ENCODE measurements at regions not wholly inside any gene's neighbourhood (a gene's known extent, or its start where the extent isn't known, plus 50 kb on each side); places are given as distances from the start of the nearest gene placed in this dataset.
"Not testable (repeated sequence)": the region's sequence is repeated elsewhere in the genome, so short reads cannot be mapped to it uniquely, and the experiment has no call there.

GRCh38 chr12:131245564-131246355 is 292.1 kb downstream of the ADGRD1 start:
- H3K9me3 Mint-ChIP-seq, result no peaks in the 10 kb centered on the region
- H3K4me3 Mint-ChIP-seq, result no peak overlapping the region
- DNase-seq, result no peak

GRCh38 chr12:131247026-131247725 is 293.5 kb downstream of the ADGRD1 start:
- not testable (repeated sequence) for H3K36me3 Mint-ChIP-seq; H3K4me3 Mint-ChIP-seq; DNase-seq; H3K27me3 Mint-ChIP-seq (ENCODE audit: low read depth in 3 of 3); H3K4me1 Mint-ChIP-seq; H3K27ac Mint-ChIP-seq; H3K9me3 Mint-ChIP-seq

More at GRCh38 chr12:131245564-131246355, 292.1 kb downstream of the ADGRD1 start:
- Mint-ChIP-seq H3K27ac (no peak overlapping the region), H3K27me3 (ENCODE audit: low read depth in 3 of 3) (peaks cover 0 to 5% (median 2%) of the 10 kb centered on the region in 3 donors), H3K4me1 (no peaks in the 10 kb centered on the region), H3K36me3 (no peaks in the 10 kb centered on the region)

GRCh38 chr12:131247875-131248274 is 294.2 kb downstream of the ADGRD1 start:
- not testable (repeated sequence) for H3K9me3 Mint-ChIP-seq; DNase-seq; H3K27ac Mint-ChIP-seq; H3K4me3 Mint-ChIP-seq; H3K27me3 Mint-ChIP-seq (ENCODE audit: low read depth in 3 of 3); H3K36me3 Mint-ChIP-seq; H3K4me1 Mint-ChIP-seq

- no peaks in the 10 kb centered on the region for H3K9me3 Mint-ChIP-seq
- DNase-seq, result no peak
These were observed 295.7 kb downstream of the ADGRD1 start for GRCh38 chr12:131249246-131250027.

GRCh38 chr12:131250028-131250950 is 296.6 kb downstream of the ADGRD1 start:
- peaks cover 0 to 7% (median 3%) of the 10 kb centered on the region in 3 donors for H3K27me3 Mint-ChIP-seq (ENCODE audit: low read depth in 3 of 3)
- no peak overlapping the region for H3K4me3 Mint-ChIP-seq
- no peak overlapping the region for H3K27ac Mint-ChIP-seq

More at GRCh38 chr12:131249246-131250027, 295.7 kb downstream of the ADGRD1 start:
- Mint-ChIP-seq H3K4me3 (no peak overlapping the region), H3K27me3 (ENCODE audit: low read depth in 3 of 3) (peaks cover 0 to 7% (median 3%) of the 10 kb centered on the region in 3 donors), H3K36me3 (no peaks in the 10 kb centered on the region), H3K27ac (no peak overlapping the region), H3K4me1 (no peaks in the 10 kb centered on the region)

GRCh38 chr12:131250951-131251315 is 297.2 kb downstream of the ADGRD1 start:
- Mint-ChIP-seq H3K9me3 (no peaks in the 10 kb centered on the region), H3K36me3 (no peaks in the 10 kb centered on the region), H3K27ac (no peak overlapping the region), H3K27me3 (ENCODE audit: low read depth in 3 of 3) (peaks cover 0 to 7% (median 3%) of the 10 kb centered on the region in 3 donors), H3K4me3 (no peak overlapping the region), H3K4me1 (no peaks in the 10 kb centered on the region)
- no peak for DNase-seq

More at GRCh38 chr12:131250028-131250950, 296.6 kb downstream of the ADGRD1 start:
- H3K4me1 Mint-ChIP-seq, result no peaks in the 10 kb centered on the region
- no peaks in the 10 kb centered on the region for H3K36me3 Mint-ChIP-seq
- H3K9me3 Mint-ChIP-seq, result no peaks in the 10 kb centered on the region
- DNase-seq, result no peak

GRCh38 chr12:131251336-131252101 is 297.8 kb downstream of the ADGRD1 start:
- no peaks in the 10 kb centered on the region for H3K4me1 Mint-ChIP-seq

GRCh38 chr12:131253376-131254026 is 299.8 kb downstream of the ADGRD1 start:
- no peaks in the 10 kb centered on the region for H3K4me1 Mint-ChIP-seq
- no peaks in the 10 kb centered on the region for H3K9me3 Mint-ChIP-seq
- peaks cover 0 to 6% (median 2%) of the 10 kb centered on the region in 3 donors for H3K27me3 Mint-ChIP-seq (ENCODE audit: low read depth in 3 of 3)
- no peak overlapping the region for H3K4me3 Mint-ChIP-seq
- no peaks in the 10 kb centered on the region for H3K36me3 Mint-ChIP-seq
- DNase-seq, result no peak
- no peak overlapping the region for H3K27ac Mint-ChIP-seq

More at GRCh38 chr12:131251336-131252101, 297.8 kb downstream of the ADGRD1 start:
- Mint-ChIP-seq H3K27ac (no peak overlapping the region), H3K27me3 (ENCODE audit: low read depth in 3 of 3) (peaks cover 0 to 7% (median 3%) of the 10 kb centered on the region in 3 donors), H3K36me3 (no peaks in the 10 kb centered on the region), H3K4me3 (no peak overlapping the region), H3K9me3 (no peaks in the 10 kb centered on the region)
- DNase-seq, result no peak

- Mint-ChIP-seq H3K27me3 (ENCODE audit: low read depth in 3 of 3) (peaks cover 0 to 4% (median 2%) of the 10 kb centered on the region in 3 donors), H3K36me3 (no peaks in the 10 kb centered on the region), H3K4me1 (no peaks in the 10 kb centered on the region), H3K9me3 (no peaks in the 10 kb centered on the region), H3K27ac (no peak overlapping the region), H3K4me3 (no peak overlapping the region)
- DNase-seq, result no peak
These were observed 300.7 kb downstream of the ADGRD1 start for GRCh38 chr12:131254374-131254773.

GRCh38 chr12:131258398-131258797 is 304.7 kb downstream of the ADGRD1 start:
- H3K36me3 Mint-ChIP-seq, result no peaks in the 10 kb centered on the region
- no peak overlapping the region for H3K4me3 Mint-ChIP-seq
- H3K27me3 Mint-ChIP-seq (ENCODE audit: low read depth in 3 of 3), result peaks cover 0 to 2% (median 2%) of the 10 kb centered on the region in 3 donors
- no peak overlapping the region for H3K27ac Mint-ChIP-seq
- no peaks in the 10 kb centered on the region for H3K9me3 Mint-ChIP-seq
- no peaks in the 10 kb centered on the region for H3K4me1 Mint-ChIP-seq
- DNase-seq, result no peak

- Mint-ChIP-seq H3K4me3 (no peak overlapping the region), H3K9me3 (no peaks in the 10 kb centered on the region), H3K36me3 (no peaks in the 10 kb centered on the region), H3K27me3 (ENCODE audit: low read depth in 3 of 3) (peaks cover 0 to 2% (median 0%) of the 10 kb centered on the region in 3 donors), H3K4me1 (no peaks in the 10 kb centered on the region), H3K27ac (no peak overlapping the region)
- DNase-seq, result no peak
These were observed 306.7 kb downstream of the ADGRD1 start for GRCh38 chr12:131260251-131260905.

- Mint-ChIP-seq H3K27me3 (ENCODE audit: low read depth in 3 of 3) (peaks cover 0 to 2% (median 0%) of the 10 kb centered on the region in 3 donors), H3K4me3 (no peak overlapping the region), H3K4me1 (no peaks in the 10 kb centered on the region), H3K36me3 (no peaks in the 10 kb centered on the region), H3K9me3 (no peaks in the 10 kb centered on the region), H3K27ac (no peak overlapping the region)
- DNase-seq, result no peak
These were observed 307.2 kb downstream of the ADGRD1 start for GRCh38 chr12:131260954-131261353.

Data from immature natural killer cell (primary cell).